Neural progenitor cell (in vitro differentiated cells): ENCODE measurements at regions not wholly inside any gene's neighbourhood (a gene's known extent, or its start where the extent isn't known, plus 50 kb on each side); places are given as distances from the start of the nearest gene placed in this dataset.

ENCODE experiments used
- DNase-seq: peaks from one replicate; pipeline ENCODE4 v3.0.0-alpha.2; 2016; ENCODE audit warnings: low spot score
- H2AFZ ChIP-seq: fragments of 200-600 bp; sonication (generic); replicated peaks from 2 replicates; pipeline ENCODE4 v1.6.1; 2016; ENCODE audit warnings: antibody characterized with exemption
- H3F3A ChIP-seq: fragments of 200-600 bp; sonication (generic); 2 replicates; pipeline ENCODE4 v1.6.1; 2016; ENCODE audit warnings: antibody characterized with exemption, low read depth
- H3K27ac ChIP-seq: fragments of 200-600 bp; sonication (generic); 2 replicates; pipeline ENCODE4 v1.5.1; 2016; ENCODE audit warnings: mild to moderate bottlenecking
- H3K27me3 ChIP-seq: fragments of 200-600 bp; sonication (generic); 2 replicates; pipeline ENCODE4 v1.6.1; 2016; ENCODE audit warnings: mild to moderate bottlenecking, moderate library complexity
- H3K36me3 ChIP-seq: fragments of 200-600 bp; sonication (generic); 2 replicates; pipeline ENCODE4 v1.5.1; 2016
- H3K4me1 ChIP-seq: fragments of 200-600 bp; sonication (generic); 2 replicates; pipeline ENCODE4 v1.6.1; 2016; ENCODE audit warnings: mixed run types
- H3K4me2 ChIP-seq: fragments of 200-600 bp; sonication (generic); 2 replicates; pipeline ENCODE4 v1.6.1; 2016
- H3K4me3 ChIP-seq: fragments of 200-600 bp; sonication (generic); 2 replicates; pipeline ENCODE4 v1.5.1; 2016
- H3K79me2 ChIP-seq: fragments of 200-600 bp; sonication (generic); 2 replicates; pipeline ENCODE4 v1.6.1; 2016; ENCODE audit warnings: low read depth
- H3K9ac ChIP-seq: fragments of 200-600 bp; sonication (generic); 2 replicates; pipeline ENCODE4 v1.6.1; 2016
- H3K9me3 ChIP-seq: fragments of 200-600 bp; sonication (generic); 2 replicates; pipeline ENCODE4 v1.5.1; 2016; ENCODE audit warnings: low read depth
- H4K20me1 ChIP-seq: fragments of 200-600 bp; sonication (generic); 2 replicates; pipeline ENCODE4 v1.6.1; 2016; ENCODE audit warnings: low read depth
- H3K27ac Mint-ChIP-seq: 3 replicates; pipeline ENCODE4 v1.8.0; 2021; ENCODE audit warnings: mixed read lengths
- H3K27me3 Mint-ChIP-seq: 2 replicates; pipeline ENCODE4 v1.8.0; 2022; ENCODE audit warnings: low read depth, mild to moderate bottlenecking, inconsistent platforms, moderate library complexity, mixed read lengths; ENCODE audit not compliant: insufficient read depth
- H3K36me3 Mint-ChIP-seq: 3 replicates; pipeline ENCODE4 v1.8.0; 2021; ENCODE audit warnings: mixed read lengths
- H3K4me1 Mint-ChIP-seq: 3 replicates; pipeline ENCODE4 v1.8.0; 2021; ENCODE audit warnings: mixed read lengths
- H3K4me3 Mint-ChIP-seq: 3 replicates; pipeline ENCODE4 v1.8.0; 2021; ENCODE audit warnings: mild to moderate bottlenecking, moderate library complexity, mixed read lengths
- H3K9me3 Mint-ChIP-seq: 3 replicates; pipeline ENCODE4 v1.8.0; 2020; ENCODE audit warnings: mixed read lengths
- CTCF ChIP-seq: fragments of 200-600 bp; sonication (generic); IDR thresholded peaks from 2 replicates; pipeline ENCODE4 v1.5.1; 2017; ENCODE audit warnings: antibody characterized with exemption, mild to moderate bottlenecking
- EZH2 ChIP-seq: fragments of 200-600 bp; sonication (generic); IDR thresholded peaks from 2 replicates; pipeline ENCODE4 v1.6.1; 2017; ENCODE audit warnings: antibody characterized with exemption, mild to moderate bottlenecking, moderate library complexity
- EZH2phosphoT487 ChIP-seq: fragments of 200-600 bp; sonication (generic); IDR thresholded peaks from 2 replicates; pipeline ENCODE4 v1.6.1; 2017; ENCODE audit warnings: antibody characterized with exemption

- H3K4me2 ChIP-seq, result no peak overlapping the region
- H3K36me3 ChIP-seq, result no peaks in the 10 kb centered on the region
- H2AFZ ChIP-seq, result no peak overlapping the region
- DNase-seq, result no peak
- H3K4me3 Mint-ChIP-seq, result peak overlapping the region; percentile 30
- no peaks in the 10 kb centered on the region for H3K27me3 ChIP-seq
- peaks cover 7% of the 10 kb centered on the region for H3K27me3 Mint-ChIP-seq
- H3K4me1 Mint-ChIP-seq, result peaks cover 14% of the 10 kb centered on the region
- H3K9me3 ChIP-seq, result no peaks in the 10 kb centered on the region
- no peaks in the 10 kb centered on the region for H3F3A ChIP-seq
- H4K20me1 ChIP-seq, result no peaks in the 10 kb centered on the region
- H3K27ac ChIP-seq, result no peak overlapping the region
- no peak overlapping the region for H3K4me3 ChIP-seq
- no peak overlapping the region for H3K27ac Mint-ChIP-seq
- H3K9me3 Mint-ChIP-seq, result no peaks in the 10 kb centered on the region
- H3K79me2 ChIP-seq, result no peaks in the 10 kb centered on the region
- H3K36me3 Mint-ChIP-seq, result no peaks in the 10 kb centered on the region
- TF ChIP-seq CTCF, result no peak
- no peak for TF ChIP-seq EZH2phosphoT487
- no peak for TF ChIP-seq EZH2
- no peaks in the 10 kb centered on the region for H3K4me1 ChIP-seq
- H3K9ac ChIP-seq, result no peak overlapping the region
Measured at GRCh38 chr6:30804333-30804732, 60.0 kb upstream of the IER3 start.

- Mint-ChIP-seq H3K9me3 (no peaks in the 10 kb centered on the region), H3K4me1 (peaks cover 17% of the 10 kb centered on the region), H3K36me3 (no peaks in the 10 kb centered on the region), H3K27me3 (peaks cover 7% of the 10 kb centered on the region), H3K27ac (no peak overlapping the region), H3K4me3 (no peak overlapping the region)
- Histone ChIP-seq H3K36me3 (no peaks in the 10 kb centered on the region), H2AFZ (no peak overlapping the region), H3K4me3 (no peak overlapping the region), H3K9ac (no peak overlapping the region), H3K27ac (no peak overlapping the region), H3F3A (no peaks in the 10 kb centered on the region), H3K9me3 (no peaks in the 10 kb centered on the region), H3K4me2 (no peak overlapping the region), H3K79me2 (no peaks in the 10 kb centered on the region), H3K4me1 (no peaks in the 10 kb centered on the region), H4K20me1 (no peaks in the 10 kb centered on the region), H3K27me3 (no peaks in the 10 kb centered on the region)
- TF ChIP-seq EZH2phosphoT487, result no peak
- TF ChIP-seq EZH2, result no peak
- TF ChIP-seq CTCF, result no peak
- no peak for DNase-seq
Measured at GRCh38 chr6:30802731-30803130, 58.4 kb upstream of the IER3 start.

- Histone ChIP-seq H3K79me2 (no peaks in the 10 kb centered on the region), H3K4me3 (no peak overlapping the region), H2AFZ (no peak overlapping the region), H3K36me3 (no peaks in the 10 kb centered on the region), H3K4me2 (no peak overlapping the region), H3K9me3 (no peaks in the 10 kb centered on the region), H3F3A (no peaks in the 10 kb centered on the region), H3K27ac (no peak overlapping the region), H3K4me1 (no peaks in the 10 kb centered on the region), H4K20me1 (no peaks in the 10 kb centered on the region), H3K27me3 (no peaks in the 10 kb centered on the region), H3K9ac (no peak overlapping the region)
- no peak for TF ChIP-seq EZH2
- TF ChIP-seq EZH2phosphoT487, result no peak
- no peak for TF ChIP-seq CTCF
- Mint-ChIP-seq H3K4me1 (peaks cover 17% of the 10 kb centered on the region), H3K4me3 (no peak overlapping the region), H3K27ac (peak overlapping the region; percentile 40), H3K9me3 (no peaks in the 10 kb centered on the region), H3K27me3 (peaks cover 7% of the 10 kb centered on the region), H3K36me3 (no peaks in the 10 kb centered on the region)
- DNase-seq, result no peak
Measured at GRCh38 chr6:30801950-30802349, 57.6 kb upstream of the IER3 start.
